CD4-positive, alpha-beta T cell (primary cell): ENCODE measurements at regions not wholly inside any gene's neighbourhood (a gene's known extent, or its start where the extent isn't known, plus 50 kb on each side); places are given as distances from the start of the nearest gene placed in this dataset.

Experiments
- ATAC-seq: fragments of 200-7000 bp; cut with Tn5 transposase; one replicate; pipeline ENCODE4 v1.10.0; 2022; ENCODE audit warnings: mild to moderate bottlenecking; ENCODE audit not compliant: poor library complexity
- CTCF ChIA-PET: fragments of 350-600 bp; sonication (Branson Sonifier 250); formaldehyde crosslinking; loops from one replicate; lab custom pipeline; 2021; ENCODE audit warnings: antibody characterized with exemption, inconsistent platforms; lab: Charles Lee
- POLR2A ChIA-PET: fragments of 350-600 bp; sonication (Branson Sonifier 250); formaldehyde crosslinking; loops from one replicate; lab custom pipeline; 2021; ENCODE audit warnings: antibody characterized with exemption, inconsistent platforms; lab: Charles Lee
- DNase-seq, 14 experiments: peaks; one replicate each; pipeline ENCODE4 v3.0.0-alpha.2; 2013 to 2020; ENCODE audit warnings: mixed read lengths in 2 of 14
- H3K27ac ChIP-seq, 2 donors: one replicate each; pipeline versions ENCODE4 v1.5.1 to v1.7.0; 2013; ENCODE audit warnings: low read length in 2 of 2, low read depth in 1 of 2, mild to moderate bottlenecking in 1 of 2
- H3K27me3 ChIP-seq, 2 experiments: 1 replicate in 1 of 2; 2 replicates in 1 of 2; pipeline versions ENCODE4 v1.6.1 to v1.7.0; 2013; ENCODE audit warnings: low read length in 2 of 2, control low read depth in 1 of 2, mild to moderate bottlenecking in 1 of 2, moderate library complexity in 1 of 2; ENCODE audit not compliant: insufficient read depth in 2 of 2, control insufficient read depth in 1 of 2
- H3K36me3 ChIP-seq: one replicate; pipeline ENCODE4 v1.6.1; 2013; ENCODE audit warnings: low read length, control low read depth; ENCODE audit not compliant: insufficient read depth
- H3K4me1 ChIP-seq: one replicate; pipeline ENCODE4 v1.6.1; 2013; ENCODE audit warnings: low read length, control low read depth; ENCODE audit not compliant: insufficient read depth
- H3K4me3 ChIP-seq: one replicate; pipeline ENCODE4 v1.5.1; 2013; ENCODE audit warnings: mild to moderate bottlenecking, low read length, moderate library complexity
- H3K9me3 ChIP-seq, 2 experiments: 1 replicate in 1 of 2; 2 replicates in 1 of 2; pipeline versions ENCODE4 v1.6.1 to v1.7.0; 2013; ENCODE audit warnings: low read length in 2 of 2, mild to moderate bottlenecking in 2 of 2, control low read depth in 1 of 2, moderate library complexity in 1 of 2; ENCODE audit not compliant: control insufficient read depth in 1 of 2, insufficient read depth in 1 of 2
- H3K27ac Mint-ChIP-seq: one replicate; pipeline ENCODE4 v1.8.0; 2020; ENCODE audit warnings: mixed read lengths
- H3K27me3 Mint-ChIP-seq: one replicate; pipeline ENCODE4 v1.8.0; 2021; ENCODE audit warnings: mixed read lengths
- H3K36me3 Mint-ChIP-seq: one replicate; pipeline ENCODE4 v1.8.0; 2021; ENCODE audit warnings: low read depth, mixed read lengths
- H3K4me1 Mint-ChIP-seq: one replicate; pipeline ENCODE4 v1.8.0; 2021; ENCODE audit warnings: low read depth, mixed read lengths
- H3K4me3 Mint-ChIP-seq: one replicate; pipeline ENCODE4 v1.8.0; 2020; ENCODE audit warnings: mild to moderate bottlenecking, mixed read lengths
- H3K9me3 Mint-ChIP-seq: one replicate; pipeline ENCODE4 v1.8.0; 2020; ENCODE audit warnings: mixed read lengths
- intact Hi-C, 2 experiments: fragments of 100-400 bp; cut with DNase I in 1 of 2; cut with micrococcal nuclease in 1 of 2; formaldehyde crosslinking; loops; one replicate each; pipeline versions ENCODE4 v1.15.1 to v1.9.0; 2023 to 2025; cut with DNase I, micrococcal nuclease
- TF ChIP-seq, protein P1 (sequence below): fragments of 200-600 bp; IDR thresholded peaks from one replicate; pipeline ENCODE4 v1.8.0; 2022; ENCODE audit warnings: antibody characterized with exemption, mild to moderate bottlenecking

- intact Hi-C loops: no loop called here
- TF ChIP-seq, protein P1, sequence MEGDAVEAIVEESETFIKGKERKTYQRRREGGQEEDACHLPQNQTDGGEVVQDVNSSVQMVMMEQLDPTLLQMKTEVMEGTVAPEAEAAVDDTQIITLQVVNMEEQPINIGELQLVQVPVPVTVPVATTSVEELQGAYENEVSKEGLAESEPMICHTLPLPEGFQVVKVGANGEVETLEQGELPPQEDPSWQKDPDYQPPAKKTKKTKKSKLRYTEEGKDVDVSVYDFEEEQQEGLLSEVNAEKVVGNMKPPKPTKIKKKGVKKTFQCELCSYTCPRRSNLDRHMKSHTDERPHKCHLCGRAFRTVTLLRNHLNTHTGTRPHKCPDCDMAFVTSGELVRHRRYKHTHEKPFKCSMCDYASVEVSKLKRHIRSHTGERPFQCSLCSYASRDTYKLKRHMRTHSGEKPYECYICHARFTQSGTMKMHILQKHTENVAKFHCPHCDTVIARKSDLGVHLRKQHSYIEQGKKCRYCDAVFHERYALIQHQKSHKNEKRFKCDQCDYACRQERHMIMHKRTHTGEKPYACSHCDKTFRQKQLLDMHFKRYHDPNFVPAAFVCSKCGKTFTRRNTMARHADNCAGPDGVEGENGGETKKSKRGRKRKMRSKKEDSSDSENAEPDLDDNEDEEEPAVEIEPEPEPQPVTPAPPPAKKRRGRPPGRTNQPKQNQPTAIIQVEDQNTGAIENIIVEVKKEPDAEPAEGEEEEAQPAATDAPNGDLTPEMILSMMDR: no peak
- H3K27me3 Mint-ChIP-seq: no peaks in the 10 kb centered on the region
- Histone ChIP-seq H3K36me3 (no peaks in the 10 kb centered on the region), H3K4me3 (no peak overlapping the region), H3K27me3 (no peaks in the 10 kb centered on the region), H3K4me1 (no peaks in the 10 kb centered on the region), H3K27ac (no peak overlapping the region), H3K9me3 (peaks cover 0 to 3% of the 10 kb centered on the region in 2 experiments)
- ATAC-seq (no peak), DNase-seq (no peak)
- no peaks in the 10 kb centered on the region for H3K4me1 Mint-ChIP-seq
- ChIA-PET POLR2A (no interaction called here), CTCF (no interaction called here)
- H3K27ac Mint-ChIP-seq: no peak overlapping the region
- H3K9me3 Mint-ChIP-seq: no peaks in the 10 kb centered on the region
- no peaks in the 10 kb centered on the region for H3K36me3 Mint-ChIP-seq
- H3K4me3 Mint-ChIP-seq: no peak overlapping the region
Observed at GRCh38 chr20:11980263-11980662, 62.6 kb downstream of the BTBD3 start.

DNA sequence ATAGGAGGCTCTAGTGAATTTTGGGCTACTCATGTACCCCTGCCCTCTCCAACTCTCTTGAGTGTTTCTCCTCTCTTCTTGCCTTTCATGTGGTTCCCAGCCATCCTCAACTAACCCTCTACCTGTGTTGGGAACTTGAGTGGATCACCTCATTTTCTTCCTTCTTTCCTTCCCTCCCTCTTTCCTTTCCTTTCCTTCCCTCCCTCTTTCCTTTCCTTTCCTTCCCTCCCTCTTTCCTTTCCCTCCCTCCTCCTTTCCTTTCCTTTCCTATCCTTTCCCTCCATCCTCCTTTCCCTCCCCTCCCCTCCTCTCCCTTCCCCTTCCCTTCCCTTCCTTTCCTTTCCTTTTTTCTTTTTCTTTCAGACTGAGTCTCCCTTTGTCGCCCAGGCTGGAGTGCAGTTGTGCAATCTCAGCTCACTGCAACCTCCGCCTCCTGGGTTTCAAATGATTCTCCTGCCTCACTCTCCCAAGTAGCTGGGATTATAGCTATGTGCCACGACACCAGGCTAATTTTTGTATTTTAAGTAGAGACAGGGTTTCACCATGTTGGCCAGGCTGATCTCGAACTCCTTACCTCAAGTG, 63.8 kb downstream of the BTBD3 start:
- no peak overlapping the region for H3K4me3 Mint-ChIP-seq
- no peak overlapping the region for H3K27ac Mint-ChIP-seq
- H3K4me1 ChIP-seq: no peaks in the 10 kb centered on the region
- intact Hi-C loops: no loop called here
- no peak overlapping the region for H3K4me3 ChIP-seq
- H3K9me3 ChIP-seq: peaks cover 0 to 3% of the 10 kb centered on the region in 2 experiments
- DNase-seq: no peak
- TF ChIP-seq, protein P1: no peak
- CTCF ChIA-PET: no interaction called here
- no peaks in the 10 kb centered on the region for H3K27me3 ChIP-seq
- no peaks in the 10 kb centered on the region for H3K36me3 Mint-ChIP-seq
- no peaks in the 10 kb centered on the region for H3K4me1 Mint-ChIP-seq
- POLR2A ChIA-PET: no interaction called here
- ATAC-seq: no peak
- no peaks in the 10 kb centered on the region for H3K36me3 ChIP-seq
- H3K27ac ChIP-seq: no peak overlapping the region
- no peaks in the 10 kb centered on the region for H3K27me3 Mint-ChIP-seq
- H3K9me3 Mint-ChIP-seq: peaks cover 2% of the 10 kb centered on the region

GRCh38 chr20:11982289-11982954, 64.7 kb downstream of the BTBD3 start:
- Histone ChIP-seq H3K4me1 (no peaks in the 10 kb centered on the region), H3K27me3 (no peaks in the 10 kb centered on the region), H3K36me3 (no peaks in the 10 kb centered on the region), H3K4me3 (no peak overlapping the region), H3K27ac (no peak overlapping the region), H3K9me3 (peaks cover 0 to 3% of the 10 kb centered on the region in 2 experiments)
- no peaks in the 10 kb centered on the region for H3K4me1 Mint-ChIP-seq
- CTCF ChIA-PET: no interaction called here
- no peaks in the 10 kb centered on the region for H3K27me3 Mint-ChIP-seq
- H3K9me3 Mint-ChIP-seq: peaks cover 2% of the 10 kb centered on the region
- no peak overlapping the region for H3K4me3 Mint-ChIP-seq
- no peak for DNase-seq
- H3K36me3 Mint-ChIP-seq: no peaks in the 10 kb centered on the region
- TF ChIP-seq, protein P1: no peak
- no peak overlapping the region for H3K27ac Mint-ChIP-seq
- no peak for ATAC-seq
- intact Hi-C loops: no loop called here
- POLR2A ChIA-PET: no interaction called here
